Liver (tissue), 3 donors: ENCODE measurements at regions not wholly inside any gene's neighbourhood (a gene's known extent, or its start where the extent isn't known, plus 50 kb on each side); places are given as distances from the start of the nearest gene placed in this dataset.

Source experiments
- EGR1 ChIP-seq, 2 donors: IDR thresholded peaks; 2 replicates each; pipeline ENCODE4 v1.6.1; 2016 to 2018; ENCODE audit warnings: antibody characterized with exemption in 2 of 2, low read depth in 2 of 2
- HNF4A ChIP-seq, 2 donors: conservative IDR thresholded peaks; 2 replicates each; pipeline ENCODE4 v1.6.1; 2016; ENCODE audit warnings: antibody characterized with exemption in 2 of 2, mild to moderate bottlenecking in 2 of 2
- RAD21 ChIP-seq, 2 donors: IDR thresholded peaks; 2 replicates each; pipeline ENCODE4 v1.6.1; 2016; ENCODE audit warnings: antibody characterized with exemption in 2 of 2, mild to moderate bottlenecking in 2 of 2
- TF ChIP-seq, protein P1 (sequence below): fragments of 150-350 bp; IDR thresholded peaks from 2 replicates; pipeline ENCODE4 v1.5.1; 2017; ENCODE audit warnings: improper control_type of control experiment, low read depth, low read length; ENCODE audit not compliant: missing input control
- TF ChIP-seq, protein P2 (sequence below): IDR thresholded peaks from 2 replicates; pipeline ENCODE4 v1.6.1; 2016; ENCODE audit warnings: antibody characterized with exemption, mild to moderate bottlenecking
- donor health status: healthy.
- donor health status: healthy.

DNA sequence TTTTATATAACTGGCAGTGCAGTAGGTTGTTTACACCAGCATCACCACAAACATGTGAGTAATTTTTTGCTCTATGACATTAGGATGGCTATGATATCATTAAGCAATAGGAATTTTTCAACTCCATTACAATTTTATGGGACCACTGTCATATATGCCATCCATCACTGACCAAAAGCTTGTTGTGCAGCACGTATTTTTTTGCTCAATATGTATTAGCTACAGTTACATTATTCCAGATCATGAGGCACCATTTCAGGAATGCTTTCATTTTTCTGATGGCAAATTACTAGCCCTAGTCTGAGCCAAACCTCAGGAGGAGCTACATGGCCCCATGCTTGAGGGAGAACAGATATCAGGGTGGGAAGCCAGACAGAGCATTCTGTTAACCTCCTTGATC is 56.8 kb upstream of the DCLK2 start:
- TF ChIP-seq, protein P1, sequence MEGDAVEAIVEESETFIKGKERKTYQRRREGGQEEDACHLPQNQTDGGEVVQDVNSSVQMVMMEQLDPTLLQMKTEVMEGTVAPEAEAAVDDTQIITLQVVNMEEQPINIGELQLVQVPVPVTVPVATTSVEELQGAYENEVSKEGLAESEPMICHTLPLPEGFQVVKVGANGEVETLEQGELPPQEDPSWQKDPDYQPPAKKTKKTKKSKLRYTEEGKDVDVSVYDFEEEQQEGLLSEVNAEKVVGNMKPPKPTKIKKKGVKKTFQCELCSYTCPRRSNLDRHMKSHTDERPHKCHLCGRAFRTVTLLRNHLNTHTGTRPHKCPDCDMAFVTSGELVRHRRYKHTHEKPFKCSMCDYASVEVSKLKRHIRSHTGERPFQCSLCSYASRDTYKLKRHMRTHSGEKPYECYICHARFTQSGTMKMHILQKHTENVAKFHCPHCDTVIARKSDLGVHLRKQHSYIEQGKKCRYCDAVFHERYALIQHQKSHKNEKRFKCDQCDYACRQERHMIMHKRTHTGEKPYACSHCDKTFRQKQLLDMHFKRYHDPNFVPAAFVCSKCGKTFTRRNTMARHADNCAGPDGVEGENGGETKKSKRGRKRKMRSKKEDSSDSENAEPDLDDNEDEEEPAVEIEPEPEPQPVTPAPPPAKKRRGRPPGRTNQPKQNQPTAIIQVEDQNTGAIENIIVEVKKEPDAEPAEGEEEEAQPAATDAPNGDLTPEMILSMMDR: no peak
- TF ChIP-seq RAD21 (IDR thresholded peaks at IDR 0.05) (no peak), EGR1 (IDR thresholded peaks at IDR 0.05; ENCODE audit: low read depth in 2 of 2) (no peak), HNF4A (conservative IDR thresholded peaks at IDR 0.05) (no peak)
- TF ChIP-seq, protein P2, sequence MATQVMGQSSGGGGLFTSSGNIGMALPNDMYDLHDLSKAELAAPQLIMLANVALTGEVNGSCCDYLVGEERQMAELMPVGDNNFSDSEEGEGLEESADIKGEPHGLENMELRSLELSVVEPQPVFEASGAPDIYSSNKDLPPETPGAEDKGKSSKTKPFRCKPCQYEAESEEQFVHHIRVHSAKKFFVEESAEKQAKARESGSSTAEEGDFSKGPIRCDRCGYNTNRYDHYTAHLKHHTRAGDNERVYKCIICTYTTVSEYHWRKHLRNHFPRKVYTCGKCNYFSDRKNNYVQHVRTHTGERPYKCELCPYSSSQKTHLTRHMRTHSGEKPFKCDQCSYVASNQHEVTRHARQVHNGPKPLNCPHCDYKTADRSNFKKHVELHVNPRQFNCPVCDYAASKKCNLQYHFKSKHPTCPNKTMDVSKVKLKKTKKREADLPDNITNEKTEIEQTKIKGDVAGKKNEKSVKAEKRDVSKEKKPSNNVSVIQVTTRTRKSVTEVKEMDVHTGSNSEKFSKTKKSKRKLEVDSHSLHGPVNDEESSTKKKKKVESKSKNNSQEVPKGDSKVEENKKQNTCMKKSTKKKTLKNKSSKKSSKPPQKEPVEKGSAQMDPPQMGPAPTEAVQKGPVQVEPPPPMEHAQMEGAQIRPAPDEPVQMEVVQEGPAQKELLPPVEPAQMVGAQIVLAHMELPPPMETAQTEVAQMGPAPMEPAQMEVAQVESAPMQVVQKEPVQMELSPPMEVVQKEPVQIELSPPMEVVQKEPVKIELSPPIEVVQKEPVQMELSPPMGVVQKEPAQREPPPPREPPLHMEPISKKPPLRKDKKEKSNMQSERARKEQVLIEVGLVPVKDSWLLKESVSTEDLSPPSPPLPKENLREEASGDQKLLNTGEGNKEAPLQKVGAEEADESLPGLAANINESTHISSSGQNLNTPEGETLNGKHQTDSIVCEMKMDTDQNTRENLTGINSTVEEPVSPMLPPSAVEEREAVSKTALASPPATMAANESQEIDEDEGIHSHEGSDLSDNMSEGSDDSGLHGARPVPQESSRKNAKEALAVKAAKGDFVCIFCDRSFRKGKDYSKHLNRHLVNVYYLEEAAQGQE: no peak
